ENCODE measurements at regions not wholly inside any gene's neighbourhood (a gene's known extent, or its start where the extent isn't known, plus 50 kb on each side); places are given as distances from the start of the nearest gene placed in this dataset.

DNA sequence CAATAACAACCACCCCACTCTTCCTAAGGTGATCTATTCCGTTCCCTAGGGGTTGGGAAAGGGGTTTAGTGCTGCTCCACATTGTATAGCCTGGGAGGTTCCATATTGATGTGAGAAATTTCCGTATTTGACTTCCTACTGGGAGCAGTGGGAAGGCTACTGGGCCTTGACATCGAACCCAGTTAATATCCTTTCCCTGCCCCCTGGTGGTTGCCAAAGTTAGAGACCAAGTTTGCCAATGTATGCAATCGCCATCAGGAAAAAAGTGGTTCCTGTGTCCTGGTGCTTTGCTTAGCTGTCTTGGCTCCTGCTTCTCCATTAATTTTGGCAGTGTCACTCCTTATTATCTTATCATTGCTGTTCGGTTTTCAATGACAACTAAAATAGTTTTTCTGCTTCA, 914.9 kb downstream of the KCNJ2 start:
- TF ChIP-seq, protein P1, sequence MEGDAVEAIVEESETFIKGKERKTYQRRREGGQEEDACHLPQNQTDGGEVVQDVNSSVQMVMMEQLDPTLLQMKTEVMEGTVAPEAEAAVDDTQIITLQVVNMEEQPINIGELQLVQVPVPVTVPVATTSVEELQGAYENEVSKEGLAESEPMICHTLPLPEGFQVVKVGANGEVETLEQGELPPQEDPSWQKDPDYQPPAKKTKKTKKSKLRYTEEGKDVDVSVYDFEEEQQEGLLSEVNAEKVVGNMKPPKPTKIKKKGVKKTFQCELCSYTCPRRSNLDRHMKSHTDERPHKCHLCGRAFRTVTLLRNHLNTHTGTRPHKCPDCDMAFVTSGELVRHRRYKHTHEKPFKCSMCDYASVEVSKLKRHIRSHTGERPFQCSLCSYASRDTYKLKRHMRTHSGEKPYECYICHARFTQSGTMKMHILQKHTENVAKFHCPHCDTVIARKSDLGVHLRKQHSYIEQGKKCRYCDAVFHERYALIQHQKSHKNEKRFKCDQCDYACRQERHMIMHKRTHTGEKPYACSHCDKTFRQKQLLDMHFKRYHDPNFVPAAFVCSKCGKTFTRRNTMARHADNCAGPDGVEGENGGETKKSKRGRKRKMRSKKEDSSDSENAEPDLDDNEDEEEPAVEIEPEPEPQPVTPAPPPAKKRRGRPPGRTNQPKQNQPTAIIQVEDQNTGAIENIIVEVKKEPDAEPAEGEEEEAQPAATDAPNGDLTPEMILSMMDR (IDR thresholded peaks at IDR 0.05; ENCODE audit: low read length): peak; percentile 61
- TF ChIP-seq EZH2 (IDR thresholded peaks at IDR 0.05; ENCODE audit: borderline replicate concordance, low read length): no peak

All from OCI-LY1 (cell line).